HG02885 (cell line): ENCODE measurements at regions not wholly inside any gene's neighbourhood (a gene's known extent, or its start where the extent isn't known, plus 50 kb on each side); places are given as distances from the start of the nearest gene placed in this dataset.

Experiments used
- ATAC-seq: cut with Tn5 transposase; IDR thresholded peaks from one replicate; pipeline ENCODE4 v1.9.1; 2021; ENCODE audit warnings: mild to moderate bottlenecking; ENCODE audit not compliant: unreplicated experiment, poor library complexity

DNA sequence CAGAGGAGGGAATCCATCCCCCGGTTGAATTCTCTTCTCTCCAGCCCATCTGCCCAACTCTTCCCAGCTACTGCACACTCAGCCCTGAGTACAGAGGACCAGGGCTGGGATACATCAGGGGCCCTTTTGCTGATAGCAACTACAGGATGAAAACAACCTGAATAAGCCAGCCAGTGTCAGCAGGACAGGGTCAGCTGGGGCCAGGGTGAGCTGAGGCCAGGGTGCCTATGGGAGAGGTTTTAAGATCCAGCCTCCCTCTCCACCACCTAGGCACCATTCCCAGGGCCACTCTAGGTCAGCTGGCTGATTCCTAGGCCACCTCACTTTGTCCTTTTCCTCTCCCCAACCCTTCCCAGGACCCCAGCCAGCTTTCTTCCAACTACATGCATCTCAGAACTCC, 83.8 kb downstream of the MRPL46 start:
- no peak for ATAC-seq

DNA sequence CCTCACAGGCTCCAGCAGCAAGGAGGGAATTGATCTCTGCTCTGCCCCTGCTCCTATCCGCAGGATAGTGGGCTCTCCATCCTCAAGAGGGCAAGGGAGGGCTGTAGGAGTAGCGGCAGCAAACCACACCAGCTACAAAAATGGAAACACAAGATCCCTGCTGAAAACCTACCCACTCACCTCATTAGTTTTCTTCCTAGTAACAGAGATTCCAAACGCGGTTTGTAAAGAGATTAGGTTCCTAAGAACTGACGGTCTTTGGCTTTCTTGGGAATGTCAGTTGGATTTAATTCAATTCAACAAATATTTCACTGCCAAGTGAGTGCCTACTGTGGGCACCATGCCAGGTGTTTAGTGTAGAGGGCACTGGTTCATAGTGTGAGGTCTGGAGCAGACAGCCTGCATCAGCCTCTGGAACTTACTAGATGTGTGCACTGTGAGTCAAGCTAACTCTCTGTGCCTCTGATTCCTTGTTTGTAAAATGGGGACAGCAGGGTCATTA, 84.7 kb downstream of the MRPL46 start:
- no peak for ATAC-seq

DNA sequence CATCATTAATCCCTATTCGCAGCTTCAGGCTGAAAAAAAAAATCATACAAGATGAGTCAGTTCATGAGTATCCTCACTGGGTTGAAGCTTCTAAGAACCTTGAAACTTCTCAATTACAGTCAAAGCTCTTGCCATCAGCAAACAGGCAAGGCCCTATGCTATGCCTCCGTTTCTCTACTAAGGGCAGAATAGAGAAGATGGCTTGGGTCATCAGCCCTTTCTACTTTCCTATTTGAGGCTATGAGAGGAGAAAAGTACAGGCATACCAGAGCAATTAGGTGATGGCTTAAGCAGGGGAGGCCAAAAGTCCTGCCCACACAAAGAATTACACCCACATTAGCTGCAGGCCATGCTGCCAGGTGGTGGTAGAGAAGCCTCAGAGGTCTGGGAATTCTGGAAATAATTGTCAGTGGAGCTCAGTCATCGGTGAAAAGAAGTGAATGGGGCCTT, 89.0 kb downstream of the MRPL46 start:
- ATAC-seq = no peak

DNA sequence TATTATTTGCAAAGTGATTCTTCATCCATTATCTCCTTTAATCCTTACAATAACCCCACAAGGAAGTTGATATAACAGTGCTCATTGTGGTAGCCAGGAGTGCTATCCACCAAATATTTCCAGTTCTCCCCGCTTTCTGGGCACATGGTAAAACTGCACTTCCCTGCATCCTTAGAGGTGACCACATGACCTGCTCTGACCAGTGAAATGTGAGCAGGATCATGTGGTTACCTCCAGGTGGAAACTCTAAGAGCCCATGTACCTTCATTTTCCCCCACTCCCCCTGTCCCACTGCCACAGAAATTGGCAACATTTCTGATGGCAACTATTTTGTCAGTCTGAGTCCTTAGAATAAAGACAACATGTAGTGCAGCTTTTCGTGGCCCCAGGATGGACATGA, 89.7 kb downstream of the MRPL46 start:
- ATAC-seq = no peak

DNA sequence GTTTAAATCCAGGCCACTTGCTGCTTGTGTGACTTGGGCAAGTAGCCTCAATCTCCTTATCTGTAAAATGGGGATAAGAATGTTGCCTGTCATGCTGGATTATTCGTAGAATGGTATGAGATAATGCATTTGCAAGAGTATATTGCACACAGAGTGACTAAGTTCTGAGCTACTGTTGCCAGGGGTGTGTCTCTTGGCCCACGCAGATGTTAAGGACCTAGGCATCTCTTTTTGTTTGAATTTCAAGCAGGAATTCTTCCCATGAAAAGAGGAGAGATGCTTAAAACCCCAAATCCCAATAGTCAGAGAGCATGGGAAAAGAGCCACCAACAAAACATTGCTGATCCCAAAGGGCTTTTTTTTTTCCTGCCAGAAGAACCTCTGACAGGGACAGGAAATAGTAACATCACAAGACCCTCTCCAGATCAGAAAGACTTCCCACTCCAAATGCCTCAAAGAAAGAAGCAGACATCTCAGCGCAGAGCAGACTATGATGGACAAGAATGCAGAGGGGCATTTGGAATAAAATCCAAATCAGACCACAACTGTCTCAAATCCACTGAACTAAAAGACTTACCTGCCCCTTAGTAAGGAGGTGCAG, 90.5 kb downstream of the MRPL46 start:
- ATAC-seq = no peak

- no peak for ATAC-seq
Observed at GRCh38 chr15:88375234-88375927, 91.8 kb downstream of the MRPL46 start.

- ATAC-seq = no peak
Observed at GRCh38 chr15:88365124-88365523, 102.1 kb downstream of the MRPL46 start.

DNA sequence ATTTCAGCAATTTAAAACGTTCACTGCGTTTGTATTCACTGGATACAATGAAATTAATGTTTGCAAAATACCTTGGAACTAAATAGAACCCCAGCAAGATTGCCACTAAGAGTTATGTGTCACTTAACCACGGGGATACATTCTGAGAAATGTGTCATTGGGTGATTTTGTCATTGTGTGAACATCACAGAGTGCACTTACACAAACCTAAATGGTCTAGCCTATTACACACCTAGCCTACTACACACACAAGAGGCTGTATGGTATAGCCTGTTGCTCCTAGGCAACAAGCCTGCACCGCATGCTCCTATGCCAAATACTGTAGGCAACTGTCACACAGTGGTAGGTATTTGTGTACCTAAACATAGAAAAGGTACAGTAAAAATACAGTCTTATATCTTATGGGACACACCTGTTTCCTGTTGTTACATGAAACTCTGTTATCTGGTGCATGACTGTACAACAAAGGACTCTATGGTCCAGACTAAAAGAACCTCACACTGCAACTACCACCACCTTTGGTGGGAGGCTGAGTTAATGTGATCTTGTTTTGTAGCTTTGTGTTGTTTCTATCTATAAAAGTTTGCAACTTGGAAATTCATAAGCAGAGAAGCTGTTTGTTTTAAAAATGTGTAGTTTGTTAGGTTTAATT, 92.2 kb upstream of the NTRK3 start:
- no peak for ATAC-seq

DNA sequence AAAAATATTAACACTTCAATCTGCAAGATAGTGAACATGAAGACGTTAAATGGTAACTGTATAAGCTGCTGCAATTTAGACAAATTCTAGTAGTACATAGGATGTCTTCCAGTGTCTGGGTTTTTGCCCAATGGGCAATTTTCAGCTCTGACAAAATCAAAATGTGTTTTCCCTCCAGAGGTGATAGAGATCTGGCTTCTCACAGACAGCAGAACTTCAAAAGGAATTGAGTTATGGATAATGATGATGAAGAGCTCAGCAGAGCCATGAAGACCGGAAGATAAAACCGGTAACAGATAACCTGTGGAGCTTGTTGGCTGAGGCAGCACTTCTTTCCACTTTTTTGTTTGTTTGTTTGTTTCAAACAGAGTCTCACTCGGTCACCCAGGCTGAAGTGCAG, 89.4 kb upstream of the NTRK3 start:
- ATAC-seq = no peak

GRCh38 chr15:88344786-88345185, 88.2 kb upstream of the NTRK3 start:
- ATAC-seq = no peak

DNA sequence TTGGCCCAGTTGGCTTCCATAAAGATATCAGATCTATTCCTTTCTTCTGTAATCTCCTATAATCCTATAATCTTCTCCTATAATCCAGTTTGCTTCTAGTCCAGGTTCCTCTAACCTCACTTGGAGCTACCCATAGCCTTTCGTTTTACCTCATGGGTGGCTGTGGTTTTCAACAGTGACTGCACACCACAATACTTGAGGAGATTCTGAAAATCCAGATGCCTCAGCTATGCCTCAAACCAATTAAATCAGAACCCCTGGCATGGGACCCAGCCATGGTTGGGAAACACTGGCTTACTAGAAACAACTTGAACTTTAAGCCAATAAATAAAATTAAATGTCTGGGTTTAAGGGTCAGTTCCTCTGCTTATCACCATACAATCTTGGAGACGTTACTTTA, 86.1 kb upstream of the NTRK3 start:
- no peak for ATAC-seq

DNA sequence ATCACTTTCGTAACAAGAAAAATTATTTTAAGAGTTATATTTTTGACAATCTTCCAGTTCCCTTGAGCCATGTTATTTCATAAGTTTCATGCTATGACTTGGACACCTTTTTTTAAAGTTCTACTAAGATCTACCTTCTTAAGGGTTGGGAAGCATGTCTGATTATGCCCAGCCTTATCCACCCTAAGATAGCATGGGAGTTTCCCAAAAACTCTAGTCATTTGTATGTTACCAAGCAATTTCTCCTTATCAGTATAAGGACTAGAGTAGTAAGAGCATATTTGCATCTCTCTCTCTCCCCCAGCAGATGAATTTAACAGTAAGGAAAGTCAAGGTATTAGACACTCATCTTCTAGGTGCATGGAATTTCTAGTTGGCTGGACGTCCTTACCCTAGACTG, 85.1 kb upstream of the NTRK3 start:
- no peak for ATAC-seq

GRCh38 chr15:88341006-88341405, 84.5 kb upstream of the NTRK3 start:
- no peak for ATAC-seq

- no peak for ATAC-seq
Observed at GRCh38 chr15:88337993-88338392, 81.5 kb upstream of the NTRK3 start.

- no peak for ATAC-seq
Observed at GRCh38 chr15:88335074-88335473, 78.5 kb upstream of the NTRK3 start.

GRCh38 chr15:88334436-88334835, 77.9 kb upstream of the NTRK3 start:
- ATAC-seq = no peak

- peak; percentile 67 for ATAC-seq
Observed at GRCh38 chr15:88331291-88331690, 74.8 kb upstream of the NTRK3 start.

DNA sequence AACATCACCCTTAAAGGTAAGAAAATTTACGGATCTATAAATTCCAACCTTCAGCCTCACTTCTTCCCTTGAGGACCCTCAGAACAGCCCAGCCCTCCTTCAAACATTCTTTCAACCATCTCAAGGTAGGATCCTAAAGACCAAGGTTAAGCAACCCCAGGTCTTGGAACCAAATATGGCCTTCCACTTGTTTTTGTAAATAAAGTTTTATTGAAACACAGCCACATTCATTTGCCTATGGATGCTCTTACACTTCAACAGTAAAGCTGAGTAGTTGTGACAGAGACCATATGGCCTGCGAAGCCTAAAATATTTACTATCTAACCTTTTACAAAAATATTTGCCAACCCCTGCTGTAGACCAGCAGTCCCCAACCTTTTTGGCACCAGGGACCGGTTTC, 70.4 kb upstream of the NTRK3 start:
- no peak for ATAC-seq

DNA sequence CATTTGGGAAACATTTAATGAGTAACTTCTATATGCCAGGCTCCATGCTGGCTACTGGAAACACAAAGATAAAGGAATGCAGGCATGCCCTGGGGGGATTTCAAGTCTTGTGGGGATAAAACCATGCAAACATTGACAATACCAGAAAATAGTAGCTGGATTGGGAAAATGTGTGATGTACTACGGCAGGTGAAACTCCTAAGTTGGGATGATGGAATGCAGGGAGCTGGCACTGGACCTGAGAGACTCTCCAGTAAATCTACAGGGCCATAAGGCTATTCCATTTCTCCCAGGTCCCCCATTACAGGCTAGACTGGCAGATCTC, 68.2 kb upstream of the NTRK3 start:
- no peak for ATAC-seq

DNA sequence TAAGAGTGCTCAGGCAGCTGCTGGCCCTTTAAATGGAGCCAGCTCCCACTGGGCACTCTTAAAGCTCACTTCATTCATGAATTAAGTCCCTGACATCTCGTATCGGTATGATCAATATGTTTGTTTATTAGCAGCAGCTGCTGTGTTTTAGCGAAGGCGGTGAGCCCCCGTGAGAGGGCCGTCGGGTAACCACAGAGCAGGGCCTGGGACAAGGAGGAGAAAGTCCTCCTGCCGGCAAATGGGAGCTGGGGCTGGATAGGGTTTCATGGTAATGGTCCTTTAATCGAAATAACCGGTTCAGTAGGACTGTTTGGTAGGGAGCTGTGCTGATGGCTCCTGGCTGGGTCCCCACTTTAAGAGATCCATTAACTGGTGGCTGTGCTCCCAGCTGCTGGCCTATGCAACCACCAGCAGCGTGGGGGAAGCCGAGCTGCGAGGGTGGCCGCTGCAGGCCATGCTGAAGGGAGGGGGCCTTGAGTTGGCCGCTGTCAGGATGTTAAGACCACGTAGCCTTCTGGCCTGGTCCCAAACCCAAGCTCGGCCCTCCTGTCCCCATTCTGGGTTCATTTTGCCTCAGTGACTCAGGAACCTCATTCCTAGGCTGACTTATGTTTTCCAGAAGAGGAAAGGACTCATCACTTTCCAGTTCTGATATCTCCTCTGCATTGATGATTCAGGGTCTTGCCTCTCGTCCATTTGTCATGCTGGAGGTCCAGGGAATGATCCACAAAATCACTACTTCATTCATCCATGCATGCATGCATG, 67.6 kb upstream of the NTRK3 start:
- ATAC-seq = no peak

DNA sequence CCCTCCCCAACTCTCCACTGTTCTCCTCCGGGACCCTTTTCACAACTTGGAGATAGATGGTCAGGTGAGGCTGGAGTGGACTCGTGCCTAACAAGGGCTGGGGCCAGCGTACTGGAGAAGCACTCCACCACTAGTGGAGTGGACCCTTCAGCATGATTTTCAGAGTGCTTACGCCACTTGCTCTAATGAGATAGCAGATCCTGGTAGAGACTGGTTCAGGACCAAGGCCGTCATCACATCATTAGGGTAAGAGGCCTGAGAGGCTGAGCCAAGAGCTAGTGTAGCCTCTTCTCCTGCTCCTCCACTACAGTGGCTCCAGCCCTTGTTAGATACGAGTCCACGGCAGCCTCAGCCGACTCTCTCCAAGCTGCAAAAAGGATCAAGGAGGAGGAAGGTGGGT, 66.9 kb upstream of the NTRK3 start:
- ATAC-seq = no peak
